MM.1S (cell line): ENCODE measurements at regions not wholly inside any gene's neighbourhood (a gene's known extent, or its start where the extent isn't known, plus 50 kb on each side); places are given as distances from the start of the nearest gene placed in this dataset.

Experiments
- EZH2phosphoT487 ChIP-seq: fragments of 300-600 bp; sonication (generic); IDR thresholded peaks from 2 replicates; pipeline ENCODE4 v1.6.1; 2018; ENCODE audit warnings: antibody characterized with exemption, low read length
- TF ChIP-seq, protein P1 (sequence below): fragments of 300-600 bp; sonication (generic); IDR thresholded peaks from 2 replicates; pipeline ENCODE4 v1.5.1; 2016; ENCODE audit warnings: antibody characterized with exemption, low read length, mixed read lengths

DNA sequence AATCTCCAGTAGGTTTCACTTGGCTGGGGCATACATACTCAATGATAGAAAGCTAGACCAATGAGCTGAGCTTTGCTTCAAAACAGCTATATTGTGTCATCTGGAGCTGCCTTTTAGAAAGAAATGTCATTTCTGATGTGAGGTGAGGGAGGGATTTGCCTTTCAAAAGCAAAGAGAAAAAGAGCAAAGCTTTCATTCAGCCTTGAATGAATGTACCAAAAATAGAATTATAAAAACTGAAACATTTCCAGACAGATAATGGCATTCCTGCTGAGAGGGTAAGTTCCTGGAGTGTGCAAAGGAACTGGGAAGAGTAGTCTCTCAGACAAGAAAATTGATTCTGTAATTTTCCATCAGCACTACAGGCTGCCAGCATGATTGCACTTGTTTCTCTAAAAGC is 710.0 kb downstream of the LRFN5 start:
- TF ChIP-seq, protein P1, sequence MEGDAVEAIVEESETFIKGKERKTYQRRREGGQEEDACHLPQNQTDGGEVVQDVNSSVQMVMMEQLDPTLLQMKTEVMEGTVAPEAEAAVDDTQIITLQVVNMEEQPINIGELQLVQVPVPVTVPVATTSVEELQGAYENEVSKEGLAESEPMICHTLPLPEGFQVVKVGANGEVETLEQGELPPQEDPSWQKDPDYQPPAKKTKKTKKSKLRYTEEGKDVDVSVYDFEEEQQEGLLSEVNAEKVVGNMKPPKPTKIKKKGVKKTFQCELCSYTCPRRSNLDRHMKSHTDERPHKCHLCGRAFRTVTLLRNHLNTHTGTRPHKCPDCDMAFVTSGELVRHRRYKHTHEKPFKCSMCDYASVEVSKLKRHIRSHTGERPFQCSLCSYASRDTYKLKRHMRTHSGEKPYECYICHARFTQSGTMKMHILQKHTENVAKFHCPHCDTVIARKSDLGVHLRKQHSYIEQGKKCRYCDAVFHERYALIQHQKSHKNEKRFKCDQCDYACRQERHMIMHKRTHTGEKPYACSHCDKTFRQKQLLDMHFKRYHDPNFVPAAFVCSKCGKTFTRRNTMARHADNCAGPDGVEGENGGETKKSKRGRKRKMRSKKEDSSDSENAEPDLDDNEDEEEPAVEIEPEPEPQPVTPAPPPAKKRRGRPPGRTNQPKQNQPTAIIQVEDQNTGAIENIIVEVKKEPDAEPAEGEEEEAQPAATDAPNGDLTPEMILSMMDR: no peak
- no peak for TF ChIP-seq EZH2phosphoT487
